SK-N-SH treated with all-trans-retinoic acid at 6 μM for 48 hours (cell line): ENCODE measurements at regions not wholly inside any gene's neighbourhood (a gene's known extent, or its start where the extent isn't known, plus 50 kb on each side); places are given as distances from the start of the nearest gene placed in this dataset.

ENCODE experiments used
- ARNTL ChIP-seq: fragments of 450-650 bp; formaldehyde crosslinking; IDR thresholded peaks from 2 replicates; pipeline ENCODE4 v1.5.0; 2020; ENCODE audit warnings: low read depth, mild to moderate bottlenecking, moderate library complexity, borderline replicate concordance
- ESRRG ChIP-seq: fragments of 250-450 bp; sonication (Bioruptor Pico); IDR thresholded peaks from 2 replicates; pipeline ENCODE4 v1.6.1; 2021; ENCODE audit warnings: mild to moderate bottlenecking
- ISL1 ChIP-seq: fragments of 250-450 bp; sonication (Bioruptor Pico); IDR thresholded peaks from 2 replicates; pipeline ENCODE4 v2.1.2; 2022; ENCODE audit warnings: mild to moderate bottlenecking, moderate library complexity
- PPARA ChIP-seq: fragments of 250-450 bp; sonication (Bioruptor Pico); IDR thresholded peaks from 2 replicates; pipeline ENCODE4 v1.5.0; 2020; ENCODE audit warnings: mild to moderate bottlenecking, borderline replicate concordance
- RARB ChIP-seq: fragments of 250-450 bp; sonication (Bioruptor Pico); IDR thresholded peaks from 2 replicates; pipeline ENCODE4 v1.8.0; 2021; ENCODE audit warnings: mild to moderate bottlenecking, moderate library complexity
- ZFP3 ChIP-seq: fragments of 250-450 bp; sonication (Bioruptor Pico); IDR thresholded peaks from 2 replicates; pipeline ENCODE4 v1.5.0; 2020; ENCODE audit warnings: mild to moderate bottlenecking, moderate library complexity
- ZNF565 ChIP-seq: fragments of 450-650 bp; formaldehyde crosslinking; conservative IDR thresholded peaks from 2 replicates; pipeline ENCODE4 v1.5.0; 2020; ENCODE audit warnings: low read depth, mild to moderate bottlenecking, moderate library complexity
- TF ChIP-seq, protein P1 (sequence below): fragments of 250-450 bp; sonication (Bioruptor Pico); IDR thresholded peaks from 2 replicates; pipeline ENCODE4 v1.5.1; 2020; ENCODE audit warnings: low read depth, mild to moderate bottlenecking, moderate library complexity
- TF ChIP-seq, protein P2 (sequence below): fragments of 250-450 bp; sonication (Bioruptor Pico); IDR thresholded peaks from 2 replicates; pipeline ENCODE4 v1.8.0; 2020; ENCODE audit warnings: mild to moderate bottlenecking, moderate library complexity, borderline replicate concordance

DNA sequence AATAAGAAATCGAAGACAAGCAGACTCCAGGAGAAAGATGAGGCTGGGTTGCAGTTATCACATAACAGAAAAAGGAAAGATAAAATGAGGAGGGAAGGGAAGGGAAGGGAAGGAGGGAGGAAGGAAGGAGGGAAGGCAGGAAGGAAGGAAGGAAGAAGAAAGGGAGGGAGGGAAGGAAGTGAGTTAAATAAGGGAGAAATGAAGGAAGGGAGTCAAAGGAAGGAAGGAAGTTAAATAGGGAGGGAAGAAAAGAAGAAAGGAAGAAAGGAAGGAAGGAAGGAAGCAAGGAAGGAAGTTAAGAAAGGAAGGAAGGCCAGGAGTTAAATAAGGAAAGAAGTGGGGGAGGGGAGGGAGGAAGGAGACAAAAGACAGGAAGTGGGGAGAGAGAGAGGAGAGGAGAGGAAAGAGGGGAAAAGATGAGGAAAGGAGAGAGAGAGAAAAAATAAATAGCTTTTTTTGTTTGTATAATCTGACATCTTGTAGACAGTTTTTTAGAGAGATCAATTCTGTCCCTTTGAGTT, 679.6 kb downstream of the HS3ST4 start:
- TF ChIP-seq, protein P1, sequence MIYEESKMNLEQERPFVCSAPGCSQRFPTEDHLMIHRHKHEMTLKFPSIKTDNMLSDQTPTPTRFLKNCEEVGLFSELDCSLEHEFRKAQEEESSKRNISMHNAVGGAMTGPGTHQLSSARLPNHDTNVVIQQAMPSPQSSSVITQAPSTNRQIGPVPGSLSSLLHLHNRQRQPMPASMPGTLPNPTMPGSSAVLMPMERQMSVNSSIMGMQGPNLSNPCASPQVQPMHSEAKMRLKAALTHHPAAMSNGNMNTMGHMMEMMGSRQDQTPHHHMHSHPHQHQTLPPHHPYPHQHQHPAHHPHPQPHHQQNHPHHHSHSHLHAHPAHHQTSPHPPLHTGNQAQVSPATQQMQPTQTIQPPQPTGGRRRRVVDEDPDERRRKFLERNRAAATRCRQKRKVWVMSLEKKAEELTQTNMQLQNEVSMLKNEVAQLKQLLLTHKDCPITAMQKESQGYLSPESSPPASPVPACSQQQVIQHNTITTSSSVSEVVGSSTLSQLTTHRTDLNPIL (CRISPR knock-in tag): no peak
- TF ChIP-seq, protein P2, sequence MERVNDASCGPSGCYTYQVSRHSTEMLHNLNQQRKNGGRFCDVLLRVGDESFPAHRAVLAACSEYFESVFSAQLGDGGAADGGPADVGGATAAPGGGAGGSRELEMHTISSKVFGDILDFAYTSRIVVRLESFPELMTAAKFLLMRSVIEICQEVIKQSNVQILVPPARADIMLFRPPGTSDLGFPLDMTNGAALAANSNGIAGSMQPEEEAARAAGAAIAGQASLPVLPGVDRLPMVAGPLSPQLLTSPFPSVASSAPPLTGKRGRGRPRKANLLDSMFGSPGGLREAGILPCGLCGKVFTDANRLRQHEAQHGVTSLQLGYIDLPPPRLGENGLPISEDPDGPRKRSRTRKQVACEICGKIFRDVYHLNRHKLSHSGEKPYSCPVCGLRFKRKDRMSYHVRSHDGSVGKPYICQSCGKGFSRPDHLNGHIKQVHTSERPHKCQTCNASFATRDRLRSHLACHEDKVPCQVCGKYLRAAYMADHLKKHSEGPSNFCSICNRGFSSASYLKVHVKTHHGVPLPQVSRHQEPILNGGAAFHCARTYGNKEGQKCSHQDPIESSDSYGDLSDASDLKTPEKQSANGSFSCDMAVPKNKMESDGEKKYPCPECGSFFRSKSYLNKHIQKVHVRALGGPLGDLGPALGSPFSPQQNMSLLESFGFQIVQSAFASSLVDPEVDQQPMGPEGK (CRISPR knock-in tag): no peak
- TF ChIP-seq ARNTL: no peak
- no peak for TF ChIP-seq ESRRG (CRISPR knock-in tag)
- no peak for TF ChIP-seq PPARA
- no peak for TF ChIP-seq RARB
- no peak for TF ChIP-seq ZFP3 (CRISPR knock-in tag)
- no peak for TF ChIP-seq ISL1 (CRISPR knock-in tag)
- no peak for TF ChIP-seq ZNF565 (CRISPR knock-in tag)
